IMR-90 (cell line): ENCODE measurements at regions not wholly inside any gene's neighbourhood (a gene's known extent, or its start where the extent isn't known, plus 50 kb on each side); places are given as distances from the start of the nearest gene placed in this dataset.
"Not testable (repeated sequence)": the region's sequence is repeated elsewhere in the genome, so short reads cannot be mapped to it uniquely, and the experiment has no call there.

Experiments
- ATAC-seq: fragments of 200-7000 bp; cut with Tn5 transposase; 2 replicates; pipeline ENCODE4 v1.9.1; 2020; ENCODE audit warnings: low read depth, mild to moderate bottlenecking, moderate library complexity
- BruUV-seq: library from RNA; stranded (reverse); fragments of 400-500 nt; replicated peaks from 2 replicates; lab custom pipeline; 2021; lab: Mats Ljungman, UMichigan
- CTCF ChIA-PET: fragments of 300-600 bp; formaldehyde crosslinking; extraction: SDS; loops from one replicate; lab custom pipeline; 2021; ENCODE audit warnings: antibody characterized with exemption; lab: Yijun Ruan, JAX
- POLR2A ChIA-PET: fragments of 300-600 bp; sonication (Branson Sonifier 250); formaldehyde crosslinking; loops from one replicate; lab custom pipeline; 2022; ENCODE audit warnings: antibody characterized with exemption; ENCODE audit not compliant: unreplicated experiment; lab: Charles Lee
- DNase-seq: peaks from one replicate; pipeline ENCODE4 v3.0.0; 2013
- H2AFZ ChIP-seq: replicated peaks from 2 replicates; pipeline ENCODE3; 2013; ENCODE audit warnings: low read length, mild to moderate bottlenecking; ENCODE audit not compliant: poor library complexity
- H2AK5ac ChIP-seq: 2 replicates; pipeline ENCODE4 v1.6.1; 2013; ENCODE audit warnings: low read depth, low read length, inconsistent platforms
- H2AK9ac ChIP-seq: replicated peaks from 2 replicates; pipeline ENCODE3; 2013; ENCODE audit warnings: mild to moderate bottlenecking, low read depth, low read length, moderate library complexity; ENCODE audit not compliant: poor library complexity
- H2BK120ac ChIP-seq: 2 replicates; pipeline ENCODE4 v1.6.1; 2013; ENCODE audit warnings: low read depth, low read length, inconsistent platforms
- H2BK15ac ChIP-seq: 3 replicates; pipeline ENCODE4 v1.6.1; 2013; ENCODE audit warnings: low read depth, low read length, inconsistent platforms
- H2BK20ac ChIP-seq: 2 replicates; pipeline ENCODE4 v1.6.1; 2013; ENCODE audit warnings: low read depth, mild to moderate bottlenecking, inconsistent platforms, low read length, moderate library complexity
- H2BK5ac ChIP-seq: 2 replicates; pipeline ENCODE4 v1.6.1; 2013; ENCODE audit warnings: mild to moderate bottlenecking, low read depth, low read length, inconsistent platforms; ENCODE audit not compliant: poor library complexity, severe bottlenecking
- H3K14ac ChIP-seq: replicated peaks from 2 replicates; pipeline ENCODE4 v1.6.1; 2013; ENCODE audit warnings: low read depth, low read length, inconsistent platforms
- H3K18ac ChIP-seq: 2 replicates; pipeline ENCODE4 v1.6.1; 2013; ENCODE audit warnings: low read depth, low read length, control low read depth
- H3K23ac ChIP-seq: 2 replicates; pipeline ENCODE4 v1.6.1; 2013; ENCODE audit warnings: low read depth, low read length, inconsistent platforms
- H3K27ac ChIP-seq: 2 replicates; pipeline ENCODE4 v1.5.1; 2013; ENCODE audit warnings: mild to moderate bottlenecking, control low read depth, low read length; ENCODE audit not compliant: insufficient read depth
- H3K27me3 ChIP-seq: 2 replicates; pipeline ENCODE4 v1.6.1; 2013; ENCODE audit warnings: low read length; ENCODE audit not compliant: control insufficient read depth, insufficient read depth
- H3K36me3 ChIP-seq: 2 replicates; pipeline ENCODE4 v1.6.1; 2013; ENCODE audit warnings: low read length, mixed read lengths; ENCODE audit not compliant: control insufficient read depth, insufficient read depth
- H3K4ac ChIP-seq: 2 replicates; pipeline ENCODE4 v1.6.1; 2013; ENCODE audit warnings: low read depth, low read length, inconsistent platforms
- H3K4me1 ChIP-seq: 2 replicates; pipeline ENCODE4 v1.6.1; 2013; ENCODE audit warnings: low read length, mixed read lengths; ENCODE audit not compliant: control insufficient read depth, insufficient read depth
- H3K4me2 ChIP-seq: 2 replicates; pipeline ENCODE4 v1.6.1; 2013; ENCODE audit warnings: low read depth, mild to moderate bottlenecking, control low read depth, low read length, moderate library complexity
- H3K4me3 ChIP-seq: 2 replicates; pipeline ENCODE4 v1.5.1; 2013; ENCODE audit warnings: low read depth, mild to moderate bottlenecking, control low read depth, low read length, moderate library complexity; ENCODE audit not compliant: insufficient read depth
- H3K56ac ChIP-seq: 2 replicates; pipeline ENCODE4 v1.6.1; 2013; ENCODE audit warnings: low read length, inconsistent platforms; ENCODE audit not compliant: insufficient read depth; ENCODE audit errors: extremely low read depth
- H3K79me1 ChIP-seq, 2 experiments: 2 replicates each; pipeline ENCODE4 v1.6.1; 2013; ENCODE audit warnings: low read length in 2 of 2, inconsistent platforms in 1 of 2, low read depth in 1 of 2
- H3K9ac ChIP-seq: 2 replicates; pipeline ENCODE4 v1.6.1; 2013; ENCODE audit warnings: low read depth, low read length, control low read depth
- H3K9me1 ChIP-seq: 2 replicates; pipeline ENCODE4 v1.6.1; 2013; ENCODE audit warnings: low read length, inconsistent platforms; ENCODE audit not compliant: insufficient read depth
- H3K9me3 ChIP-seq: 2 replicates; pipeline ENCODE4 v1.6.1; 2013; ENCODE audit warnings: low read length; ENCODE audit not compliant: control insufficient read depth, insufficient read depth
- H4K20me1 ChIP-seq: 2 replicates; pipeline ENCODE4 v1.6.1; 2013; ENCODE audit warnings: low read length, inconsistent platforms; ENCODE audit not compliant: insufficient read depth
- H4K5ac ChIP-seq: 2 replicates; pipeline ENCODE4 v1.6.1; 2013; ENCODE audit warnings: mild to moderate bottlenecking, low read depth, low read length, control low read depth
- H4K8ac ChIP-seq, 2 experiments: 2 replicates each; pipeline ENCODE4 v1.6.1; 2013; ENCODE audit warnings: low read depth in 2 of 2, low read length in 2 of 2, control low read depth in 1 of 2, inconsistent platforms in 1 of 2
- H4K91ac ChIP-seq: 2 replicates; pipeline ENCODE4 v1.6.1; 2013; ENCODE audit warnings: low read depth, low read length, inconsistent platforms; ENCODE audit not compliant: insufficient read depth
- WGBS, 2 experiments: methylation state at CpG; one replicate each; pipeline versions ENCODE4 v1.1.5 to v1.1.7; 2013; ENCODE audit warnings: missing lambda C conversion rate in 2 of 2; ENCODE audit not compliant: insufficient read length in 1 of 2; ENCODE audit errors: extremely low coverage in 2 of 2; 5-methylcytosine and 5-hydroxymethylcytosine counted together
- dilution Hi-C: fragments of 300-500 bp; cut with HindIII; formaldehyde crosslinking; loops from one replicate; pipeline ENCODE4 v1.14.3; 2018; ENCODE audit warnings: low sequenced_read_pairs; ENCODE audit not compliant: unreplicated experiment
- in situ Hi-C: fragments of 300-500 bp; cut with MboI; formaldehyde crosslinking; loops from 3 replicates; pipeline ENCODE4 v1.14.3; 2019; ENCODE audit warnings: low sequenced_read_pairs, inconsistent platforms, mixed read lengths
- intact Hi-C: fragments of 100-400 bp; cut with micrococcal nuclease; formaldehyde crosslinking; loops from 2 replicates; pipeline ENCODE4 v1.10.0; 2022

GRCh38 chr5:50922134-50922941 is 255.9 kb downstream of the PARP8 start:
- dilution Hi-C loops, BruUV-seq, H4K5ac ChIP-seq, H2AFZ ChIP-seq, H3K18ac ChIP-seq, H4K20me1 ChIP-seq, H3K36me3 ChIP-seq, H2AK5ac ChIP-seq, H3K9me1 ChIP-seq, POLR2A ChIA-PET, H3K27me3 ChIP-seq, H3K27ac ChIP-seq, H2BK15ac ChIP-seq, H3K14ac ChIP-seq, H3K79me1 ChIP-seq, H2AK9ac ChIP-seq, H3K9ac ChIP-seq, H3K4ac ChIP-seq, H4K8ac ChIP-seq, H3K4me1 ChIP-seq, H3K56ac ChIP-seq, DNase-seq, H3K4me2 ChIP-seq, H3K9me3 ChIP-seq, CTCF ChIA-PET, H3K4me3 ChIP-seq, H2BK120ac ChIP-seq, H3K23ac ChIP-seq, intact Hi-C loops, H4K91ac ChIP-seq, H2BK20ac ChIP-seq, H2BK5ac ChIP-seq, in situ Hi-C loops: not testable (repeated sequence)
- peak; percentile 57; the same call in 1 of the 2 replicates for ATAC-seq
- WGBS, 2 experiments, result 57% methylated on average over 11 of the region's 37 CpGs; no CpG with 5 or more reads in 1 of the 2 experiments
